ENCODE measurements at regions not wholly inside any gene's neighbourhood (a gene's known extent, or its start where the extent isn't known, plus 50 kb on each side); places are given as distances from the start of the nearest gene placed in this dataset.

DNA sequence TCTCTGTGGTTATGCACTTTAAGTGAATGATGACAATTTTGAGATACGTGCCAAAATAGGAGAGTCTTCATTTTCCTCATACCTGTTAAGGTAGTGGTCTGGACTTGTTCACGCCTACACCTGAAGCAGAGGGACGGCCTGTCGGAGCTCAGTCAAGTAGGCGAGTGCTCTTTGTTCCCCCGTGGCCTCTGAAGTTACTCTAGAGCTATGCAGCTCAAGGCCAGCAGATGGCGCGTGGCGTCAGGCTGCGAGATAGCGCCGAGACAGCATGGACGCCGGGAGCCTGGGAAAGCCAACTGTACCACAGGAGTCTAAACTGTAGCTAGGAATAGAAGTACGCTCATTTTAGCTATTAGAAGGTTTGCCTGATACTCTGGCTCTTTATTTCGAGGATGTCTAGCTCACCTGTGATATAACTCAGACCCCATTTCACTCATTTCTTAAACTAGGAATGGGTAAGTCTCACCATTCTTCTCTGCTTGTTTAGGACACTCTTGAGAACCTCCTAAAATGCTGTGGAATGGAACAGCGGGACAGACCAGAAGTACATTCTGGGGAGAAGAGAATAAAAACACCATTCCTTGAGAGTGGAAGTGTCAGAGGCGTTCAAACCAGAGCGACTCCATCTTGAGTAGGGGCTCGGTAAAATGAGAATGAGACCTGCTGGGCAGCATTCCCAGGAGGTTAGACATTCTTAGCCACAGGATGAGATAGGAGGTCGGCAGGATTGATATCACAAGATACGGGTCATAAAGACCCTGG lies 267.4 kb upstream of the HMGA2 start (continued):
- TF ChIP-seq SAFB2 (IDR thresholded peaks at IDR 0.05; ENCODE audit: borderline replicate concordance, low read depth, low read length, severe bottlenecking) (no peak), TEAD1 (CRISPR knock-in tag; IDR thresholded peaks at IDR 0.05) (0 out of 4 replicates have a peak, but pooled peaks of 1 of the 2 experiments have one; percentile 16), RAD21 (CRISPR knock-in tag; conservative IDR thresholded peaks at IDR 0.05 in 1 of 2, IDR thresholded peaks at IDR 0.05 in 1 of 2) (peak; percentile 81 to 94), POLR2A (conservative IDR thresholded peaks at IDR 0.05) (no peak), ARID4B (CRISPR knock-in tag; IDR thresholded peaks at IDR 0.05) (no peak), ZC3H11A (IDR thresholded peaks at IDR 0.05; ENCODE audit: low read depth, low read length) (no peak), POLR3A (IDR thresholded peaks at IDR 0.05; ENCODE audit: borderline replicate concordance, extremely low read depth, insufficient read depth, insufficient read length) (no peak), SMAD1 (IDR thresholded peaks at IDR 0.05; ENCODE audit: low read depth, low read length, partially characterized antibody) (no peak), ELF2 (CRISPR knock-in tag; IDR thresholded peaks at IDR 0.05) (no peak), CCAR2 (IDR thresholded peaks at IDR 0.05; ENCODE audit: low read depth, low read length) (no peak), EZH2 (IDR thresholded peaks at IDR 0.05; ENCODE audit: borderline replicate concordance, low read depth, low read length) (no peak), ESRRB (CRISPR knock-in tag; IDR thresholded peaks at IDR 0.05; ENCODE audit: borderline replicate concordance) (no peak), ADNP (tag; IDR thresholded peaks at IDR 0.05) (no peak), SIN3A (IDR thresholded peaks at IDR 0.05; ENCODE audit: borderline replicate concordance in 2 of 2, control insufficient read depth in 1 of 2, low read depth in 2 of 2, low read length in 2 of 2) (no peak), RBM25 (IDR thresholded peaks at IDR 0.05; ENCODE audit: low read depth, low read length, severe bottlenecking) (no peak)
- TF ChIP-seq, protein P1, sequence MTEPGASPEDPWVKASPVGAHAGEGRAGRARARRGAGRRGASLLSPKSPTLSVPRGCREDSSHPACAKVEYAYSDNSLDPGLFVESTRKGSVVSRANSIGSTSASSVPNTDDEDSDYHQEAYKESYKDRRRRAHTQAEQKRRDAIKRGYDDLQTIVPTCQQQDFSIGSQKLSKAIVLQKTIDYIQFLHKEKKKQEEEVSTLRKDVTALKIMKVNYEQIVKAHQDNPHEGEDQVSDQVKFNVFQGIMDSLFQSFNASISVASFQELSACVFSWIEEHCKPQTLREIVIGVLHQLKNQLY (CRISPR knock-in tag; conservative IDR thresholded peaks at IDR 0.05) = no peak
- TF ChIP-seq, protein P2, sequence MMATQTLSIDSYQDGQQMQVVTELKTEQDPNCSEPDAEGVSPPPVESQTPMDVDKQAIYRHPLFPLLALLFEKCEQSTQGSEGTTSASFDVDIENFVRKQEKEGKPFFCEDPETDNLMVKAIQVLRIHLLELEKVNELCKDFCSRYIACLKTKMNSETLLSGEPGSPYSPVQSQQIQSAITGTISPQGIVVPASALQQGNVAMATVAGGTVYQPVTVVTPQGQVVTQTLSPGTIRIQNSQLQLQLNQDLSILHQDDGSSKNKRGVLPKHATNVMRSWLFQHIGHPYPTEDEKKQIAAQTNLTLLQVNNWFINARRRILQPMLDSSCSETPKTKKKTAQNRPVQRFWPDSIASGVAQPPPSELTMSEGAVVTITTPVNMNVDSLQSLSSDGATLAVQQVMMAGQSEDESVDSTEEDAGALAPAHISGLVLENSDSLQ (IDR thresholded peaks at IDR 0.05) = no peak
- TF ChIP-seq, protein P3, sequence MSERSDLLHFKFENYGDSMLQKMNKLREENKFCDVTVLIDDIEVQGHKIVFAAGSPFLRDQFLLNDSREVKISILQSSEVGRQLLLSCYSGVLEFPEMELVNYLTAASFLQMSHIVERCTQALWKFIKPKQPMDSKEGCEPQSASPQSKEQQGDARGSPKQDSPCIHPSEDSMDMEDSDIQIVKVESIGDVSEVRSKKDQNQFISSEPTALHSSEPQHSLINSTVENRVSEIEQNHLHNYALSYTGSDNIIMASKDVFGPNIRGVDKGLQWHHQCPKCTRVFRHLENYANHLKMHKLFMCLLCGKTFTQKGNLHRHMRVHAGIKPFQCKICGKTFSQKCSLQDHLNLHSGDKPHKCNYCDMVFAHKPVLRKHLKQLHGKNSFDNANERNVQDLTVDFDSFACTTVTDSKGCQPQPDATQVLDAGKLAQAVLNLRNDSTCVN (CRISPR knock-in tag; IDR thresholded peaks at IDR 0.05) = no peak
